Heart right ventricle (tissue), 16 donors: ENCODE measurements at regions not wholly inside any gene's neighbourhood (a gene's known extent, or its start where the extent isn't known, plus 50 kb on each side); places are given as distances from the start of the nearest gene placed in this dataset.

ENCODE experiments used
- ATAC-seq, 8 donors: fragments of 200-7000 bp; cut with Tn5 transposase; one replicate each; pipeline ENCODE4 v1.9.1; 2020; ENCODE audit warnings: mild to moderate bottlenecking in 8 of 8, moderate library complexity in 8 of 8, moderate number of reproducible peaks in 1 of 8
- DNase-seq, 2 donors: peaks; one replicate each; pipeline ENCODE4 v3.0.0-alpha.2; 2020
- H3K27ac ChIP-seq, 10 donors: fragments of 200-600 bp; sonication (generic) in 2 of 10; one replicate each; pipeline versions ENCODE4 v1.5.0 to v1.8.0; 2020 to 2022; ENCODE audit warnings: mild to moderate bottlenecking in 3 of 10
- H3K27me3 ChIP-seq, 7 donors: fragments of 200-600 bp; one replicate each; pipeline ENCODE4 v1.8.0; 2021 to 2022; ENCODE audit warnings: mild to moderate bottlenecking in 2 of 7
- H3K36me3 ChIP-seq, 9 donors: fragments of 200-600 bp; sonication (generic) in 1 of 9; one replicate each; pipeline versions ENCODE4 v1.5.0 to v1.8.0; 2020 to 2022; ENCODE audit warnings: mild to moderate bottlenecking in 2 of 9
- H3K4me1 ChIP-seq, 9 donors: fragments of 200-600 bp; sonication (generic) in 1 of 9; one replicate each; pipeline versions ENCODE4 v1.5.0 to v1.8.0; 2020 to 2022; ENCODE audit warnings: mild to moderate bottlenecking in 4 of 9
- H3K4me3 ChIP-seq, 10 donors: fragments of 200-600 bp; sonication (generic) in 2 of 10; one replicate each; pipeline versions ENCODE4 v1.5.0 to v1.8.0; 2020 to 2022; ENCODE audit warnings: mild to moderate bottlenecking in 7 of 10, moderate library complexity in 2 of 10
- H3K9me3 ChIP-seq, 11 donors: fragments of 200-600 bp in 10 of 11; sonication (generic) in 2 of 11; one replicate each; pipeline versions ENCODE4 v1.5.0 to v1.8.0; 2013 to 2022; ENCODE audit warnings: mild to moderate bottlenecking in 2 of 11, control low read depth in 1 of 11, moderate library complexity in 1 of 11
- CTCF ChIP-seq, 9 donors: fragments of 200-600 bp; sonication (generic) in 2 of 9; IDR thresholded peaks; one replicate each; pipeline versions ENCODE4 v1.5.0 to v1.8.0; 2021 to 2022; ENCODE audit warnings: antibody characterized with exemption in 9 of 9, mild to moderate bottlenecking in 5 of 9, moderate library complexity in 1 of 9
- WGBS, 2 donors: extraction: QIAGEN DNeasy Blood & Tissue Kit; methylation state at CpG; one replicate each; pipeline ENCODE4 v1.1.7; 2013; ENCODE audit warnings: inconsistent platforms in 1 of 2; 5-methylcytosine and 5-hydroxymethylcytosine counted together
- intact Hi-C, 10 donors: fragments of 100-400 bp; cut with DNase I; formaldehyde crosslinking; loops; one replicate each; pipeline versions ENCODE4 v1.11.1 to v1.14.2; 2022
- donor health status: Arrhythmogenic right ventricular cardiomyopathy.
- donor health status: ischemic (EF 13 %, LVEDD 7.1; RV severe dilation, severe dysfunction).
- donor health status: healthy with polysubstance abuse.
- donor health status: DM: no; HTN: yes; CAD: no.
- donor health status: DM: no; HTN: no; CAD: no.
- donor health status: ischemic (EF 25% LVEDD 6.9; RV normal size, moderate dysfunction).
- donor health status: ischemic (EF 25% LVEDD 5.7; RV mildly dilated, moderate dysfunction).
- donor health status: healthy.
- donor health status: DM: yes; HTN: yes; CAD: no.
- donor health status: Ischemic cardiomyopathy.
- donor health status: ischemic (EF 35%, LVEDD 5.7; RV mildly dilated, moderate dysfunction).
- donor health status: nonischemic (EF 11% LVEDD 7.7; RV severe dilation, severe dysfunction).
- donor health status: DM: yes; HTN: yes; CAD: no.
- donor health status: PGD.
- donor health status: ischemic (EF 29% LVEDD 5.4; RV normal size, mild dysfunction).
- donor health status: nonischemic (EF 23%, LVEDD 6.1; RV moderate dilation, normal function).

GRCh38 chr6:74074645-74075044 lies 378.6 kb downstream of the CD109 start:
- DNase-seq (no peak), ATAC-seq (peak in 4 of 8 donors; percentile 57 to 79 (median 72))
- no peak overlapping the region for H3K4me3 ChIP-seq
- intact Hi-C loops: loop anchor here in 1 of 10 donors (10.0 kb wide), 1 partner anchor 310 kb away; no protein-coding TSS in a partner anchor
- H3K27me3 ChIP-seq: no peaks in the 10 kb centered on the region
- peak overlapping the region in 8 of 10 donors; percentile 6 to 66 (median 34) for H3K27ac ChIP-seq
- H3K36me3 ChIP-seq: no peaks in the 10 kb centered on the region
- no peak for TF ChIP-seq CTCF (IDR thresholded peaks at IDR 0.05)
- H3K4me1 ChIP-seq: peaks cover 0 to 5% (median 0%) of the 10 kb centered on the region in 9 donors
- H3K9me3 ChIP-seq: no peaks in the 10 kb centered on the region

- Histone ChIP-seq H3K36me3 (no peaks in the 10 kb centered on the region), H3K9me3 (no peaks in the 10 kb centered on the region), H3K27me3 (no peaks in the 10 kb centered on the region), H3K4me3 (no peak overlapping the region), H3K4me1 (peaks cover 0 to 5% (median 0%) of the 10 kb centered on the region in 9 donors), H3K27ac (peak overlapping the region in 6 of 10 donors; percentile 6 to 66 (median 41))
- no peak for DNase-seq
- ATAC-seq: peak in 2 of 8 donors; percentile 18 to 25
- 51 to 58% methylated on average over 3 of the region's 3 CpGs for WGBS, 2 donors
- intact Hi-C loops: loop anchor here in 1 of 10 donors (10.0 kb wide), 1 partner anchor 309 kb away; no protein-coding TSS in a partner anchor
- TF ChIP-seq CTCF (IDR thresholded peaks at IDR 0.05): no peak
Measured at GRCh38 chr6:74073999-74074398, 378.0 kb downstream of the CD109 start.

GRCh38 chr6:74073429-74073828 lies 377.4 kb downstream of the CD109 start:
- Histone ChIP-seq H3K27me3 (no peaks in the 10 kb centered on the region), H3K4me3 (no peak overlapping the region), H3K36me3 (no peaks in the 10 kb centered on the region), H3K27ac (peak overlapping the region in 6 of 10 donors; percentile 25 to 66 (median 41)), H3K9me3 (no peaks in the 10 kb centered on the region), H3K4me1 (peaks cover 0 to 5% (median 0%) of the 10 kb centered on the region in 9 donors)
- ATAC-seq (peak in 2 of 8 donors; percentile 32 to 59), DNase-seq (no peak)
- WGBS, 2 donors: 64 to 76% methylated on average over 1 of the region's 1 CpG
- intact Hi-C loops: loop anchor here in 1 of 10 donors (10.0 kb wide), 1 partner anchor 309 kb away; no protein-coding TSS in a partner anchor
- TF ChIP-seq CTCF (IDR thresholded peaks at IDR 0.05): no peak

GRCh38 chr6:74071214-74071613 lies 375.2 kb downstream of the CD109 start:
- intact Hi-C loops: loop anchor here in 1 of 10 donors (10.0 kb wide), 1 partner anchor 306 kb away; no protein-coding TSS in a partner anchor
- no peak for DNase-seq
- TF ChIP-seq CTCF (IDR thresholded peaks at IDR 0.05): no peak
- H3K27me3 ChIP-seq: no peaks in the 10 kb centered on the region
- no peaks in the 10 kb centered on the region for H3K9me3 ChIP-seq
- H3K27ac ChIP-seq: no peak overlapping the region
- no peaks in the 10 kb centered on the region for H3K36me3 ChIP-seq
- H3K4me3 ChIP-seq: no peak overlapping the region
- no peak for ATAC-seq
- H3K4me1 ChIP-seq: peaks cover 0 to 5% (median 0%) of the 10 kb centered on the region in 9 donors
